22Rv1 (cell line): ENCODE measurements at regions not wholly inside any gene's neighbourhood (a gene's known extent, or its start where the extent isn't known, plus 50 kb on each side); places are given as distances from the start of the nearest gene placed in this dataset.

ENCODE experiments used
- H3K27ac ChIP-seq: fragments of 450-650 bp; 2 replicates; pipeline ENCODE4 v1.5.1; 2017
- ZFX ChIP-seq: fragments of 450-650 bp; IDR thresholded peaks from 2 replicates; pipeline ENCODE4 v1.6.1; 2017; ENCODE audit warnings: antibody characterized with exemption, borderline replicate concordance
- TF ChIP-seq, protein P1 (sequence below): fragments of 450-650 bp; IDR thresholded peaks from 2 replicates; pipeline ENCODE4 v1.5.1; 2017; ENCODE audit warnings: mild to moderate bottlenecking

GRCh38 chr4:120353235-120353634, 286.6 kb upstream of the MAD2L1 start:
- TF ChIP-seq, protein P1, sequence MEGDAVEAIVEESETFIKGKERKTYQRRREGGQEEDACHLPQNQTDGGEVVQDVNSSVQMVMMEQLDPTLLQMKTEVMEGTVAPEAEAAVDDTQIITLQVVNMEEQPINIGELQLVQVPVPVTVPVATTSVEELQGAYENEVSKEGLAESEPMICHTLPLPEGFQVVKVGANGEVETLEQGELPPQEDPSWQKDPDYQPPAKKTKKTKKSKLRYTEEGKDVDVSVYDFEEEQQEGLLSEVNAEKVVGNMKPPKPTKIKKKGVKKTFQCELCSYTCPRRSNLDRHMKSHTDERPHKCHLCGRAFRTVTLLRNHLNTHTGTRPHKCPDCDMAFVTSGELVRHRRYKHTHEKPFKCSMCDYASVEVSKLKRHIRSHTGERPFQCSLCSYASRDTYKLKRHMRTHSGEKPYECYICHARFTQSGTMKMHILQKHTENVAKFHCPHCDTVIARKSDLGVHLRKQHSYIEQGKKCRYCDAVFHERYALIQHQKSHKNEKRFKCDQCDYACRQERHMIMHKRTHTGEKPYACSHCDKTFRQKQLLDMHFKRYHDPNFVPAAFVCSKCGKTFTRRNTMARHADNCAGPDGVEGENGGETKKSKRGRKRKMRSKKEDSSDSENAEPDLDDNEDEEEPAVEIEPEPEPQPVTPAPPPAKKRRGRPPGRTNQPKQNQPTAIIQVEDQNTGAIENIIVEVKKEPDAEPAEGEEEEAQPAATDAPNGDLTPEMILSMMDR = no peak
- no peak for TF ChIP-seq ZFX

DNA sequence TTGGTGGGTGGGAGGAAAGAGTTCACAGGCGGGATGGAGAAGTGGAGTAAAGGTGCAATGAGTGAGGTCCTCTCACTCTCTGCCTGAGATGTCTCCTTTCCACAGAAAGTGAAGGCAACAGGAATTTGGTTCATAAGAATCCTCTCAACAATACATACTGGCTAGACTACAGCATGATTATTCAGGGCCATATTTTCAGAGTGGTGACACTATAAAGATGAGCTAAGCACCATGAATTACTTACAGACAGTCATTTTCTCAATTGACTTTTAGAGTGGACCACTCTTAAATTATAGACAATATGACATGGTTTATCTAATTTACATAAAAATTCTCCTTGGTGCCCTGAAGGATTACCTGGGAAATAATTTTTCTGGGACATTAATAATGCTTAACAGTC, 286.1 kb upstream of the MAD2L1 start:
- TF ChIP-seq, protein P1 = no peak
- no peak for TF ChIP-seq ZFX

More at GRCh38 chr4:120353235-120353634, 286.6 kb upstream of the MAD2L1 start:
- H3K27ac ChIP-seq = no peak overlapping the region

DNA sequence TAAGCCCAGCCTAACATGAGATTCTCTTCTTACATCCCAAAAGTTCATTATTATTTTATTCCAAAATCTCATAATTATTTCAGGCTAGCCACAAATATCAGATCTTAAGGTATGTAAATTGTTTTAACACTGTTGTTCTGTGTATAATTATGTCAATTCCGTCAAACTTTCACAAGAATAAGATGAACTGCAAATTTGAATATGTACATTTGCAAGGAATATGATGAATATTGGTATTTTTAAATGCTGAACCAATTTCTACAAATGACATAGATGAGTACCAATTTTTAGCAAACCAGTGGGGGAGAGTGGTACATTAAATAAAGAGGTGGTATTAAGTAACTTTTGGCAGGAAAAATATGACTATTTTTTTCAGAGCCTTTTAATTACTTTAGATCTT, 282.3 kb upstream of the MAD2L1 start:
- TF ChIP-seq, protein P1 = no peak
- TF ChIP-seq ZFX = no peak
- no peak overlapping the region for H3K27ac ChIP-seq

More for the DNA sequence above, 286.1 kb upstream of the MAD2L1 start:
- no peak overlapping the region for H3K27ac ChIP-seq

GRCh38 chr4:120348521-120348920, 281.9 kb upstream of the MAD2L1 start:
- TF ChIP-seq, protein P1 = no peak
- TF ChIP-seq ZFX = no peak
- H3K27ac ChIP-seq = no peak overlapping the region

DNA sequence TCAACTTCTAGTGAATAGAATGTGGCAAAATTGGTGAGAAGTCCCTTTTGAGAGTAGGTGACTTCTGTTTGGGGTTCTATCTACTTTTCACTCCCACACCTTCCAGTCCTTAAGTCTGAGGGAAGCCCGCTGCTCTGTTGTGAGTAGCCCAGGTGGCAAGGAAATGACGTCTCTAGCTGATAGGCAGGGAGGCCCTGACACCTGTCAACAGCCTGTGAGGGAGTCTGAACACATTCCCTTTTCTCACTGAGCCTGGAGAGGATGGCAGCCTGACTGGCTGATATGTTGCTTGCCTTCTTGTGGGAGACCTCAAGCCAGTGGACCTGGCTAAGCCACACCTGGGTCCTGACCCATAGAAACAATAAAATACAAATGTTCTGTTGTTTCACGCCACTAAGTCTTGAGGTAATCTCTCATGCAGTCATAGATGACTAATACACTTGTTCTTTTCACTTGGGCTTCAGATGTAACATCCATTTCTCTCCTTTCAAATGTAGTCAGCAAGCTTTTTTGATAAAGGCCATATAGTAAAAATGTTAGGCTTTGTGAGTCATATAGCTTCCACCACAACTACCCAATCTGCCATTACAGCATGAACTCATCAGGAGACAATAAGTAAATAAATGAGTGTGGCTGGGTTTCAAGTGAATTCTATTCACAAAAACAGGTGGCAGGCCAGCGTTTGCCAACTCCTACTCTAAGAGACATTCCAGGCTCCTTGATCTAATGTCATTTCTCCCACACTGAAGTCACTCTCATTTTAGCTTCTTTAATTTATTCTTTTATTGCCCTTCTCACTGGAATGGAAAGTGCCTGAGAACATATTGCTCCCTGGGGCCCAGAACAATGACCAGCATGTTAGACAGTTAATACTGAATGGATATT, 265.1 kb upstream of the MAD2L1 start:
- H3K27ac ChIP-seq = no peak overlapping the region
- no peak for TF ChIP-seq ZFX
- TF ChIP-seq, protein P1 = no peak

DNA sequence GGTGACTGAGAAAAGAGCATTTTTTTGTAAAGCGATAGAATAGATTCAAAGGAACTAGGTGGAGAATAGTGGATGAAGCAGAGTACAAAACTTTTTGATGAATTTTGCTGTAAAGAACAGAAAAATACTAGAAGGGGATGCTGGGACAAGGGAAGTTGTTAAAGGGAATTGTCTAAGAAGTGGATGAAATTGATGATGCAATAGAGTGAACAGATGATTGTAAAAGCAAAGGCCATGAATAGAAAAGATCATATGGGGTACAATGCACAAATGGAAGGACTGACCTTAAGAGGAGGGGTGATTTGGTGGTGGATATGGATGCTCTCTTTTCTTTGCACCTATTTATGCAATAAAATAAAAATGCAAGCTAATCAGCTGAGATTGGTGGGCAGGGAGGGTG, 262.7 kb upstream of the MAD2L1 start:
- H3K27ac ChIP-seq = no peak overlapping the region
- TF ChIP-seq, protein P1 = no peak
- no peak for TF ChIP-seq ZFX

GRCh38 chr4:120327276-120327675, 260.6 kb upstream of the MAD2L1 start:
- TF ChIP-seq, protein P1 = no peak
- no peak overlapping the region for H3K27ac ChIP-seq
